HG02840 (cell line): ENCODE measurements at regions not wholly inside any gene's neighbourhood (a gene's known extent, or its start where the extent isn't known, plus 50 kb on each side); places are given as distances from the start of the nearest gene placed in this dataset.
"Not testable (repeated sequence)": the region's sequence is repeated elsewhere in the genome, so short reads cannot be mapped to it uniquely, and the experiment has no call there.

Experiments used
- ATAC-seq: cut with Tn5 transposase; IDR thresholded peaks from one replicate; pipeline ENCODE4 v1.9.1; 2021; ENCODE audit warnings: mild to moderate bottlenecking, moderate library complexity, moderate number of reproducible peaks; ENCODE audit not compliant: unreplicated experiment, low FRiP score

DNA sequence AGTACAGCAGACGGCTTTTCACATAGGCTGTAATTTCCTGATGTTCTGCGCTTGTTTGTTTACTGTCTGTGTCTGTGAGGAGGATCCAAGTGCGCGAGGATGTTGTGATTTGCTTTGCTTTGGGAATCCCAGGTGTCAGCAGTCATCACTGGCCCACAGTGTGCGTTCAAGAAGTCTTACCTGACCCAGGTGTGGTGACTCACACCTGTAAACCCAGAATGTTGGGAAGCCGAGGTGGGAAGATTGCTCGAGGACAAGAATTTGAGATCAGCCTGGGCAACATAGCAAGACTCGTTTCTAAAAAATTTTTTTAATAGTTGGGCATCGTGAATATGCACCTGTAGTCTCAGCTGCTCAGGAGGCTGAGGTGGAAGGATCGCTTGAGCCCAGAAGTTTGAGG lies 110.7 kb downstream of the CRLF3 start:
- ATAC-seq, result not testable (repeated sequence)

DNA sequence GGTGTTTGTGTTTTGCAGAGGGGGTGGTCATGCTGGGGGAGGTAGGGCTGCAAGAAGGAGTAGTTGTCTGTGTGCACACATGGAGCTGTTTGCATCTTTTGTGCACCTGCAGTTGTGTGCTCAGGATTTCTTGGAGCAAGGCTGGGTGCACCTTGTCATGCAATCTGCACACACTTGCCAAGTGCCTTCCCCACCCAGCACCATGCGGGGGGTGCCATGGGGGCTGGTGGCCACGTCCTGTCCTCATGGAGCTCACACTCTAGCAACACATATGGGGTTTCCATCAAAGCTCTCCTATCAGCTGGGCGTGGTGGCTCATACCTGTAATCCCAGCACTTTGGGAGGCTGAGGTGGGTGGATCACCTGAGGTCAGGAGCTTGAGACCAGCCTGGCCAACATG lies 111.6 kb downstream of the CRLF3 start:
- ATAC-seq, result not testable (repeated sequence)

DNA sequence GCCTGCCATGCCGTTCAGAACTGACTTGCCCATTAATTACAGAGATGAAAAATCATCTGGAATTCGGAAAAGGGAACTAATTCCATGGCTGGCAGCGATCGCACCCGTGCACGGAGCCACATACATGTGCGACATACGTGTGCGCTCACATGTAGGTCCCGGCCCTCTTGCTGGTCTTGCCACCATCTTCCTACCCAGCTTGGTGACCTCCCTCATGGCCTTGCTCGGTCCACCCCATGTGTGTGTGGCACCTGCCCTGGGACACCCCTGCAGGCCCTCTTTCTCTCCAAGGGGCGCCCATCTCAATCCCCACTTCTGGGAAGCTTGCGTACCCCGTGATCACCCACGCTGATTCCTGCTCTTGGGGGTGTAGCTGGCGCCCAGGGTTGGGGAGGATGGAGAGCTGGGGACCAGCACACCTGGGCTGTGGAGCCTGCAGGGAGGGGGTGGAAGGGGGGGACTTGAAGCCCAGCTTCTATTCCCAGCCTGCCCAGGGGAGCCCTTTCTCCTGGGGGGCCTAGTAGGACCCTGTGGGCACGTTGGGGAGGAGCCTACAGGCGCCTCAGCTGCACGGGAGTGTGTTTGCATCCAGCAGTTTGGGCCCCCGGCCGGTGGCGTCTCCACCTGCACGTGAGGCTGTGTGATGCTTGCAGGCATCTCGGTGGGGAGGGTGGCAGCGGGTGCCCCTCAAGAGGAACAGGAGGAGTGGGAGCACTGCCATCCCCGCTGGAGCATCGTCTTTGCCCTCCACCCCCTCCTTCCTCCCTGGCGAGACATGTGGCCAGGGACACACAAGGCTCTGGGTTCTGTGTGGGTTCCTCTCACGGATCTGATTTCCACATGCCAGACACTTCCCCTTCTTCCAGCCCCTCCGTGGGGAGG lies 112.6 kb downstream of the CRLF3 start:
- not testable (repeated sequence) for ATAC-seq

DNA sequence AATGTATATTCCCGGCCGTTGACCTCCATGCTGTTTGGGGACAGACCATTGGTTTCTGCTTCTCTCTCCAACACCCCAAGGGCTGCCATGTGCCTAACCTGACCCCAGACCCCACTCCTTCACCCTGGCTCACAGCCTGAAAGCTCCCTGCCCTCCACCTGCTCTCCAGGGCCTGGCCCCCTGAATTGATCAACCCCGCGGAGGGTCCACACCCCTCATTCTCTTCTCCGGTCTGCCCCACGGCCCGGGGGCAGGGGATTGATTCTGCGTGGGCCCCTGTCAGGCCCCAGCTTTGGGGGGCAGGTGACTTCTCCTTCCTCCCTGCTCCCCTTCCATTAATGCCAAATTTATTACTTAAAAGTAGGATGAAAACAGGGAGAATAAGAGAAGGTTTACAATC lies 113.3 kb downstream of the CRLF3 start:
- ATAC-seq, result not testable (repeated sequence)

DNA sequence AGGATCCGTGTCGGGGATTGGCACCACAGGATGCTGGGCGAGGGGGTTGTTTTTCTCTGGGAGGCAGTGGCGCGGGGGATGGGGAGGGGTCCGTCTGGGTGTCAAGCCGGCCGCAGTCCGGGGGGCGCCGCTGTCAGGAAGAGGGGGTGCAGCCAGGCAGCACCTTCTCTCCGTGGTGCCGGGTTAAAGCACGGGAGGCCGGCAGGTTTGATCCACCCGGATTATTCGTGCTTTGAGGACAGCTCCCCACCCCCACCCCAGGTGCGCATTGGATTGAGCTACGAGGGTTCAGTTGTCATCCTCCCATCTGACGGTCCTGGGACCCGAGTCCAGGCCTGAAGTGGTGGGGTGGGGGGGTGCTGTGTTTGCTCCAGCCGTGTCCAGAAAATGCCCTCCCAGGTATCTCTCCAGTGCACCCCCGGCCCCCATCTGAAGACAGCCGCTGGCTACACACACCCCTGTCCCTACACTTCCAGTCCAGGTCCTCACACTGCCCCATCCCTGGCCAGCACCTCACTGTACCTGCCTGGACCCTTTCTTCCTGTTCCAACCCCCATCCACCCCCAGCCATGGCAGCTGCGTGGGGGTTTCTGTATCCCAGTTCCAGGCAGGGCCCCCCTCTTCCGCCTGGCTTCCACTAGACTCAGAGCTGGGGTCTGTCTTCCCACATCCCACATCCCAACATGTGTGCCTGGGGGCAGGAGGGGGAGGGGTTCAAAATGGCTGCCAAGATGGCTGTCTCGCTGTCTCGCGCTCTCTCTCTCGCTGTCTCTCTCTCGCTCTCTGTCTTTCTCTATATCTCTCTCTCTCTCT lies 114.0 kb downstream of the CRLF3 start:
- not testable (repeated sequence) for ATAC-seq

DNA sequence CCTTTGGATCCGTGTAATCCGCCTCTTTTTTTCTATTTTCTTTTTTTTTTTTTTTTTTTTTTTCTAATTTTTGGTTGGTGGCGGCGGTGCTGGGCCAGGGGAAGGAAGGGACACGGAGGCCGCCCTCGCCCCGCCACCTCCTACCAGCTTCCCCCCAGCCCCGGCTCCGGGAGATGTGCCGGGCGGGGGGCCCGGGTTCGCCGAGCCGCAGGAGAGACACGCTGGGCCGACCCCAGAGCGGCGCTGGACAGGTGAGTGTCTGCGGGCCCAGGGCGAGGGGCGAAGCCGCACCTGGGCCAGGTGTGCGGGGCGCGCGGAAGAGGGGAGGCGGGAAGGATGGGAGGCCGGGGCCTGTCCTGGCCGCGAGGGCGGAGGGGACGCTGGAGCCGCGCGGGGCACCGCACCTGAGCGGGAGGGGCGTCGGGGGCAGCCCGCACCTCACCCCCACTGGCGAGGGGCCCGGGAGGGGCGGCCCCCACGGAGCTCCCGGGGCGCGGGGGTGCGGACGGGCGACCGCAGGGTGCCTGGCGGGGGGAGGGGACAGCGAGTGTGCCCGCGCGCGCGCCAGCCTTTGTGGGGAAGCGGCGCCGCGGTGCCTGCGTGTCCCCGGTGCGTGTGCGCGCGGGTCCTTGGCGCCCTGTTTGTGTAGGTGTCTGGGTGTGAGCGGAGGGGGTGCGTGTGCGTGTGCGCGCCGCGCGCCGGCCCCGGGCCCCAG lies 114.8 kb downstream of the CRLF3 start:
- not testable (repeated sequence) for ATAC-seq

DNA sequence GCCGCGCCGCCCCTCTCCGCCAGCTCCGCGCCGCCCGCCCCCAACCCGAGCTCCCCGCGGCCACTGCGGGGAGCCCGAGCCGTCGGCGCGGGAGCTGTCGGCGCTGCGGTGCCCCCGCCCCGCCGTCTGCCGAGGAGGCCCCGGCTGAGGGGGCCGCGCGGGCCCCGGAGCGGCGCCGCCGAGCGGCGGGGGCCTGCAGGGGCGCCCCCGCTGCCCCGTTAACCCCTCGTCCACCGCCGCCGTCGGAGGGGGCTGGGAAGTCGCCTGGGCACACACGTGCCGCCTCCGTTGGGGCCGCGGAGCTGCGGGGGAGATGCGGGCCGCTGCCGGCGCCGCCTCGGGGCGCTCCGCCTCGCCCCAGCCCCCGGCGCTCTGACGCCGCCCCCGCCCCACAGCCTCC lies 115.4 kb downstream of the CRLF3 start:
- ATAC-seq, result not testable (repeated sequence)

- not testable (repeated sequence) for ATAC-seq
Observed at GRCh38 chr17:30708241-30709078, 116.0 kb downstream of the CRLF3 start.

DNA sequence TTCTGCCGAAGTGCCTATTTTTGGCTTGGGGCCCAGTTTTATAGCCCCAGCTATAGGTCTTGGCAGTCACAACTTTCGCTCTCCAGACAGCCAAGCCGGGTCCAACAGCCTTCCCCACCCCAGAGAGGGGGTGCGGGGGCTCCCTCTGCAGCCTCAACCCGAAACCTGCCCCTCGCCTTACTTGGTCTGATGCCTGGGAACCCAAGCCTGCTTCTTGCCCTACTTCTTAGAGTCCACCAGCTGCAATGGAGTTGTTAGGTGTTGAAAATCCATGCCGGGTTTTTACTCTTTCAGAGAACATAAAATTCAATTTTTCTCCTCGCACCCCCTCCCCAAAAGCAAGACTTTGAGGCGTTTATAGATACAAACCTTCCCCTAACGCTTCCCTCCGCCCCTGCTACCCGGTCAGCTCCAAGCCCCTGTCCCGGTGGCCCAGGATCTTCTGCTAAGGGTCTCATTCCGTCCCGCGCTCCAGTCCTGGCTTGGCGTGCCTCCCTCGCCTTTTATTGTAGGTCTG lies 116.7 kb downstream of the CRLF3 start:
- not testable (repeated sequence) for ATAC-seq

DNA sequence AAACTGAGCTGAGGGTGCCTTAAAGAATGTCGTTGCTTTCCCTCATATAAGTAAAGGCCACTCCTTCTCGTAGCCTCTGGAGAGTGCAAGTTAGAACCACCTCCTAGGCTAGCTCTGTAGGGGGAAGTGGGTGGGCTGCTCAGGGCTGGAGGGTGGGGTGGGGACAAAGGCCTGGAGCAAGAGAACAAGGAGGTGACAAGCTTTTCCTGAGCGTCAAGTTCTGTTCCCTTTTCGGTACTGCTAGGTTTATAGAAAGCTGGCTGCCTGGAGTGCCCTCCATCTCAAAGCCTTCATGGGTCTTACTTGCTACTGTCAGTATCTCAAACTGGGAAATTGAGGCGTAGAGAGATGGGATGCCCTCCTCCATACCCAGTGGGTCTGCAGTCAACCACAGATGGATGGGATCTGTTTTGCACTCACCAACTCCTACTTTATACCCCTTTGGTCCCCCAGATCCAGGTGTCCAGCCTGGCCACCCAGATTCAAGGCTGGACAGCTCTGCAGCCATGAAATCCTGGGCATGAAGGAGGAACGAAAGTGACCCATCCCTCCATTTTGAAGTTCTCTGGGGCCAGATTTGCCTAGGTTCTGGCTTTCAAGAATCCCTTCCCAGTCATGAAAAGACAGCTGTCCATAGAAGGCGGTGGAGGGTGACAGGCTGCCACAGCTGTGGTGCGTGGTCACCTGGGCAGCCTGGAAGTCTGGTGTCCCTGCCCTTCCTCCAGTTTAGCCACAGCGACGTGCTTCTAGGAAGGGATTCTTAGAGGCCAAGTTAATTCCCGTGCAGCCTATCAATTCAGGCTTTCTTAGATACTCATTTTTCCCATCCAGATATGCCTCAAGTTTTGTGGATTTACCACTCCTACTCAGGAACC lies 117.8 kb downstream of the CRLF3 start:
- ATAC-seq, result not testable (repeated sequence)

GRCh38 chr17:30706004-30706403 lies 118.5 kb downstream of the CRLF3 start:
- ATAC-seq, result not testable (repeated sequence)

DNA sequence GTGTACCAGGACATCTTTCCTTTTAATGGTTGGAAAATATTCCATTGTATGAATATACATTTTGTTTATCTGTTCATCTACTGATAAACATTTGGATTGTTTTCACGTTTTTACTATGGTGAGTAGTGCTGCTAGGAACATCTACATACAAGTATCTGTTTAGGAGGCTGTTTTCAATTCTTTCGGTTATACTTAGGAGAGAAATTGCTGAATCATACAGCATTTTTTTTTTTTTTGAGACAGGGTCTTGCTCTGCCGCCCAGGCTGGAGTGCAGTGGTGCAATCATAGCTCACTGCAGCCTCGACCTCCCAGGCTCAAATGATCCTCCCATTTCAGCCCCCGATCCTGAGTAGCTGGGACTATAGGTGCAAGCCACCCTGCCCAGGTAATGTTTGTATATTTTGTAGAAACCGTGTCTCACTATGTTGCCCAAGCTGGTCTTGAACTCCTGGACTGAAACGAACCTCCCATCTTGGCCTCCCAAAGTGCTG lies 122.9 kb downstream of the CRLF3 start:
- no peak for ATAC-seq

- ATAC-seq, result not testable (repeated sequence)
Observed at GRCh38 chr17:30700833-30701232, 123.7 kb downstream of the CRLF3 start.

- ATAC-seq, result not testable (repeated sequence)
Observed at GRCh38 chr17:30697619-30698460, 126.7 kb downstream of the CRLF3 start.

DNA sequence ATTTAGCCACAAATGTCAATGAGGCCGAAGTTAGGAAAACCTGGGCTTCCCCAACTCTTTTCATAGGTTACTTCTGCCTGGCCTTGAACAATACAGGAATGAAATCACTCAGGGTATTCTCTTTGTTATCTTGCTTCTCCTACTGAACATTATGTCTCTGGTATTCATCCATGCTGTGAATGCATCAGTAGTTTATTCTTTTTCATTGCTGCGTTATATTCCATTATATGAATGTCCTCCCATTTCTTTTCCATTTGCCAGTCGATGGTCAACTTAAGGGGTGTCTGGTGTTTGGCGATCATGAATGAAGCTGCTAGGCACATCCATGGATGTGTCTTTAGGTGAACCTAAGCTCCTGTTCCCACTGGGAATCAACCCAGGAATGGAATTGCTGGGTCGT lies 128.3 kb downstream of the CRLF3 start:
- ATAC-seq, result no peak

DNA sequence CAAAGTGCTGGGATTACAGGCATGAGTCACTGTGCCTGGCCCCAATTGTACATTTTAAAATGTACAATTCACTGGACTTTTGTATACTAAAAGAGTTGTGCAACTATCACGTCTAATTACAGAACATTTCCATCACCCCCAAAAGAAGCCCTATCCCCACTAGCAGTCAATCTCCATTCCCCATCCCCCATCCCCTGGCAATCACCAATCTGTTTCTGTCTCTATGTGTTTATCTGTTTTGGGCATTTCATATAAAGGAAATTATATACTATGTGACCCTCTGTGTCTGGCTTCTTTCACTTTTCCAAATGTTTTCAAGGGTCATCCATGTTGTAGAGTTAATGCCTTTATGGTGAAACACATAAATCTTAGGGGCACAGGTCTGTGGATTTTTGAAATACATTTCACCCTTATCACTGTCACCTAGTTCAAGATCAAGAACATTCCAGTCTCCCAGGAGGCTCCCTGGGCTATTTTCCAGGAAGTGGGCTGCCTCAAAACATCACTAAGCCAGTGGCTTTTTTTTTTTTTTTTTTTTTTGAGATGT lies 129.2 kb downstream of the CRLF3 start:
- ATAC-seq, result not testable (repeated sequence)

DNA sequence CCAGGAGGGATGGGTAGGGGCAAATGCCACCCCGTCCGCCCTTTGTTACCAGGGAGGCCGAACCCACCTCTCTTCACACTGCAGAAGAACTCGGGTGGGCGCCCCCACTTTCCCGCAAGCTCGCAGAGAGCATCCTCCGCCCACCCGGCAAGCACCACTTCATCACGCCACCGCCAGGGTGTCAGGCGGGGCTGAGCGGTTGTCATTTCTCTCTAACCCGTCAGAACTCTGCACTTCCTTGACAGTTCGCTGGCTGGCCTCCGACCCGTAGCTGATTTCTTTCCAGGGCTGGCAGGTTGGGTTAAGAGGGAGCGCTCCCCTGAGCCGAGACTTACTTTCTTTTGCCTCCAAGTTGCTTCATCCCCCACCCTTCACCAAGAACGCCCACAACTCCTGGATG lies 130.7 kb downstream of the CRLF3 start:
- not testable (repeated sequence) for ATAC-seq
